ENCODE measurements at regions not wholly inside any gene's neighbourhood (a gene's known extent, or its start where the extent isn't known, plus 50 kb on each side); places are given as distances from the start of the nearest gene placed in this dataset.

DNA sequence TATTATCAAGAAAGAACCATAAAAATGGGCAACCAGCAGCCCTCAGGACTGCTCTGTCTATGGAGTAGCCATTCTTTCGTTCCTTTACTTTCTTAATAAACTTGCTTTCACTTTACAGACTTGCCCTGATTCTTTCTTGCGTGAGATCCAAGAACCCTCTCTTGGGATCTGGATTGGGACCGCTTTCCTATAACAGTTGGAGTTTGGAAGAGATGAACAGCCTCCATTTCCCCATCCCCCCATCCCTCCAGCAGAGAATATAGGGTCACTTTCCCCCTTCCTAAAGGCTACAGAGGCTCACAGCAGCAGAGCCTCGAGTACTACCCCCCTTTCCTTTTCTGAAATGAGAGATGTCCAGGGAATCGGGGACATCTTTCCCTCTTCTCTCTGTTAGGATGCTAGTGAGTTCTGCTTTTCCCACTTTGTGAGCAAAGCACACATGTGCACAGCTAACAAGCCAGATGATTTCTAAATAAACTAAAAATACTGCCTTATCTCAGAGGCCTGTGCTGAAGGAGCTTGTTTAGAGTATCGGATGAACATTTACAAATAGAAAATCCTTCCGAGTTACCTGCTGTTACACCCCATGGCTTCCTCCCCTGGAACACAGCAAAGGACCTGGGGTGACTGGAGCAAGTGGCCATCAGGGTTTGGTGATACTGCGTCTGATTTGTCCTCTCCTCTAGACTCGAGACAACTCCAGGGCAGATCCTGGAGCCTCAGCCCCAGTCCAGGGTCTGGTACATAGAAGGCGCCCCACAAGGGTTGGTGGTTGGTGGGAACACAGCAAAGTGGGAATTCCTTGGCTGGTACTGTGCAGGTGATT is 144.2 kb downstream of the SLC38A6 start:
- no peaks in the 10 kb centered on the region for H3K36me3 ChIP-seq (ENCODE audit: control insufficient read depth, insufficient read depth, low read length)
- no peaks in the 10 kb centered on the region for H3K27me3 ChIP-seq (ENCODE audit: control insufficient read depth, insufficient read depth, low read length)
- peak; percentile 92 for DNase-seq
- H3K9me3 ChIP-seq (replicated peaks; ENCODE audit: control insufficient read depth, low read depth, low read length): peaks cover 3% of the 10 kb centered on the region
- H3K4me3 ChIP-seq (ENCODE audit: low read length): no peak overlapping the region
- peaks cover 56% of the 10 kb centered on the region for H3K4me1 ChIP-seq (ENCODE audit: control insufficient read depth, insufficient read depth, low read length)
- 80% methylated on average over 2 of the region's 10 CpGs for WGBS (ENCODE audit: insufficient coverage)
- peak overlapping the region; percentile 90 for H3K27ac ChIP-seq (ENCODE audit: low read length)

GRCh38 chr14:61122862-61123261 is 141.8 kb downstream of the SLC38A6 start:
- DNase-seq: no peak
- H3K4me1 ChIP-seq (ENCODE audit: control insufficient read depth, insufficient read depth, low read length): peaks cover 37% of the 10 kb centered on the region
- peaks cover 3% of the 10 kb centered on the region for H3K9me3 ChIP-seq (replicated peaks; ENCODE audit: control insufficient read depth, low read depth, low read length)
- no peaks in the 10 kb centered on the region for H3K36me3 ChIP-seq (ENCODE audit: control insufficient read depth, insufficient read depth, low read length)
- no peaks in the 10 kb centered on the region for H3K27me3 ChIP-seq (ENCODE audit: control insufficient read depth, insufficient read depth, low read length)
- WGBS (ENCODE audit: insufficient coverage): no CpG with 5 or more reads among the region's 3 CpGs
- H3K27ac ChIP-seq (ENCODE audit: low read length): no peak overlapping the region
- H3K4me3 ChIP-seq (ENCODE audit: low read length): no peak overlapping the region

DNA sequence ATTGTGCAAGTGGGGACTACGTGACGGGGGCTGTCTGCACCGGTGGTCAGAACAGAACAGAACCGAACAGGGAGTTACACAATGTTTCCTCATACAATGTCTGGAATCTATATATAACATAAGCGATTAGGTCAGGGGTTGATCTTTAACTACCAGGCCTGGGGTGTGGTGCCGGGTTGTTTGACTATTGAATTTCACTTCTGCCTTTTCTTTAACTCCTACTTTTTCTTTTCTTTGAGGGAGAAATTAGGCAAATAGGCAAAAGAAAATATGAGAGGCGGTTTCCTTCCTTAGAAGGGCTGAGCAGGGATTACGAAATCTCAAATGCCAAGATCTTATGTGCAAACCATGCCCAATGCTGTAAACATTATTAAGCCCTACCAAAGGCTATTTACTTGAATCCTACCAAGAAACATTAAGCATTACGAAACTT is 140.3 kb downstream of the SLC38A6 start:
- Histone ChIP-seq H3K27me3 (ENCODE audit: control insufficient read depth, insufficient read depth, low read length) (no peaks in the 10 kb centered on the region), H3K4me3 (ENCODE audit: low read length) (no peak overlapping the region), H3K36me3 (ENCODE audit: control insufficient read depth, insufficient read depth, low read length) (no peaks in the 10 kb centered on the region), H3K4me1 (ENCODE audit: control insufficient read depth, insufficient read depth, low read length) (peaks cover 23% of the 10 kb centered on the region), H3K27ac (ENCODE audit: low read length) (no peak overlapping the region), H3K9me3 (replicated peaks; ENCODE audit: control insufficient read depth, low read depth, low read length) (peaks cover 3% of the 10 kb centered on the region)
- WGBS (ENCODE audit: insufficient coverage): 100% methylated on average over 1 of the region's 9 CpGs
- DNase-seq: no peak

GRCh38 chr14:61120576-61120975 is 139.5 kb downstream of the SLC38A6 start:
- H3K36me3 ChIP-seq (ENCODE audit: control insufficient read depth, insufficient read depth, low read length): no peaks in the 10 kb centered on the region
- H3K9me3 ChIP-seq (replicated peaks; ENCODE audit: control insufficient read depth, low read depth, low read length): peaks cover 3% of the 10 kb centered on the region
- 89% methylated on average over 8 of the region's 8 CpGs for WGBS (ENCODE audit: insufficient coverage)
- no peak overlapping the region for H3K4me3 ChIP-seq (ENCODE audit: low read length)
- H3K27ac ChIP-seq (ENCODE audit: low read length): no peak overlapping the region
- H3K27me3 ChIP-seq (ENCODE audit: control insufficient read depth, insufficient read depth, low read length): no peaks in the 10 kb centered on the region
- no peak for DNase-seq
- peaks cover 15% of the 10 kb centered on the region for H3K4me1 ChIP-seq (ENCODE audit: control insufficient read depth, insufficient read depth, low read length)

DNA sequence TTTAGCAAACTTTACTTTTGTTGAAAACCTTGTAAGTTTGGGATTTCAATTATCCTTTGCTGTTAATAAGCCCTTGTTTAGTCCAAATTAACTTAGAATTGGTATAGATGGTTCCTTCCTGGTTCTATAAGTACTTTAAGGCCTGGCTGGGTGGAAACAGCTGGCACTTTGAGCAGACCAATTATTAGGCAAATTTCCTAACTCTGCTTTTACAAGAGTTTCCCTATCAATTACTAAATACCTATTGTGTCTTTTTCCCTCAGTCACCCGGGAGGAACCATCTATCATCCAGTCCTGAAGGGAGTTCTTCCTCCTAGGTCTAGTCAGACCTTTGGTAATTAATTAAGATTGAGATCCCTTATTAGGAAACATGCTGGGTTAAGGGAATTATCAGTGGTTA is 138.0 kb downstream of the SLC38A6 start:
- Histone ChIP-seq H3K4me3 (ENCODE audit: low read length) (no peak overlapping the region), H3K36me3 (ENCODE audit: control insufficient read depth, insufficient read depth, low read length) (no peaks in the 10 kb centered on the region), H3K9me3 (replicated peaks; ENCODE audit: control insufficient read depth, low read depth, low read length) (peaks cover 6% of the 10 kb centered on the region), H3K27me3 (ENCODE audit: control insufficient read depth, insufficient read depth, low read length) (no peaks in the 10 kb centered on the region), H3K27ac (ENCODE audit: low read length) (no peak overlapping the region), H3K4me1 (ENCODE audit: control insufficient read depth, insufficient read depth, low read length) (peaks cover 3% of the 10 kb centered on the region)
- DNase-seq: no peak
- no CpG with 5 or more reads among the region's 1 CpG for WGBS (ENCODE audit: insufficient coverage)

GRCh38 chr14:61116369-61116768 is 135.3 kb downstream of the SLC38A6 start:
- Histone ChIP-seq H3K4me1 (ENCODE audit: control insufficient read depth, insufficient read depth, low read length) (peaks cover 25% of the 10 kb centered on the region), H3K27me3 (ENCODE audit: control insufficient read depth, insufficient read depth, low read length) (no peaks in the 10 kb centered on the region), H3K4me3 (ENCODE audit: low read length) (no peak overlapping the region), H3K36me3 (ENCODE audit: control insufficient read depth, insufficient read depth, low read length) (no peaks in the 10 kb centered on the region), H3K9me3 (replicated peaks; ENCODE audit: control insufficient read depth, low read depth, low read length) (peaks cover 6% of the 10 kb centered on the region), H3K27ac (ENCODE audit: low read length) (no peak overlapping the region)
- WGBS (ENCODE audit: insufficient coverage): 95% methylated on average over 9 of the region's 10 CpGs
- DNase-seq: no peak

DNA sequence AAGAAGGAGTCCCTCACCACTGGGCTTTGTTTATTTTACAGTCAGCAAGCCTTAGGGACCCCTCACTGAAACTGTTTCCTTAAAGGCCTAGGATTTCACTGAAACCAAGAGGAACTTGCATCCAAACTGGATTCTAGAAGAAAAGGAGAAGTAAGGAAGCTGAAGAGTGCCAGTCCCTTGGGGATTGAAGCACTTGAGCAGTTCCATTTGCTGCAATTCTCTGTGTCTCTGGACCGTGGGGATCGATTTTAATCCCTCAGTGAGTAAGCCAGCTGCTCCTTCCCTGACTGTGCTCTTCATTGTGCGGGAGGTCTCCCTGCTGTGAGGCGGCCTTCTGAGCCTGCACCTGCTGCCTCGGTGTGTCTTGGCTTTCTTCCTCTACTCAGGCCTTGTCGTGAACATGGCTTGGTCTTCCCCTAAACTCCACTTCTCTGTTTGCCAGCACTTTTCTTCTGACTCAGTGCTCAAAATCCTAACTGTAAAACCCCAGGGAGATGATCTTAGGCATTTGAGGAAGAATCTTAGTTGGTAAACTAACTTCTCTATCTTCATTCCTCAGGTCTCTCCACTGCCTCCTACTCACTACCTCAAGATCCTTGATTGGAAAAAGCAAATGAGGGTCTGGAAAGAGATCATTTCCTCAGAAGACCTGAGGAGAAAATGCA is 132.6 kb downstream of the SLC38A6 start:
- no peak overlapping the region for H3K4me3 ChIP-seq (ENCODE audit: low read length)
- H3K4me1 ChIP-seq (ENCODE audit: control insufficient read depth, insufficient read depth, low read length): peaks cover 51% of the 10 kb centered on the region
- peak; percentile 51 for DNase-seq
- WGBS (ENCODE audit: insufficient coverage): 71% methylated on average over 5 of the region's 6 CpGs
- H3K36me3 ChIP-seq (ENCODE audit: control insufficient read depth, insufficient read depth, low read length): no peaks in the 10 kb centered on the region
- peaks cover 3% of the 10 kb centered on the region for H3K9me3 ChIP-seq (replicated peaks; ENCODE audit: control insufficient read depth, low read depth, low read length)
- no peaks in the 10 kb centered on the region for H3K27me3 ChIP-seq (ENCODE audit: control insufficient read depth, insufficient read depth, low read length)
- H3K27ac ChIP-seq (ENCODE audit: low read length): peak overlapping the region; percentile 52

DNA sequence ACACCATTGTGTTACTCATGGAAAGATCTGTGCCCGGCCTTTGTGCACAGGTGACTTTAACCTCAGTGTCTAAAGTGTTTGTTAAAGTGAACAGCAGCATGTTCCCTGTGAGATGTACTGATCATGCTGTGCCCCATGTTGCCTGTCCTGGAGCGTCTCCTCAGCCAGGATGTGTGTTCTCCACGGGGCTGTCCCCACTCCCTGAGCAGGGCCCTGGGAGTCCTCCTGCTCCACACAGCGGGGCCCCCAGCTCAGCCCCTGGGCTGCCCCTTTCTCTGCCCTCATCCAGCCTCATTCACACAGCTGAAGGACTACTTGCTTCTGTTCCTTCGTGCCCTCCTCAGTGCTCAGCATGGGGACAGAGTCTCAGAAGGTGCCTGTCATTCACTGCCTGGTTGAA is 131.5 kb downstream of the SLC38A6 start:
- peaks cover 63% of the 10 kb centered on the region for H3K4me1 ChIP-seq (ENCODE audit: control insufficient read depth, insufficient read depth, low read length)
- no peak overlapping the region for H3K27ac ChIP-seq (ENCODE audit: low read length)
- H3K4me3 ChIP-seq (ENCODE audit: low read length): no peak overlapping the region
- WGBS (ENCODE audit: insufficient coverage): 86% methylated on average over 5 of the region's 5 CpGs
- peaks cover 3% of the 10 kb centered on the region for H3K9me3 ChIP-seq (replicated peaks; ENCODE audit: control insufficient read depth, low read depth, low read length)
- no peaks in the 10 kb centered on the region for H3K27me3 ChIP-seq (ENCODE audit: control insufficient read depth, insufficient read depth, low read length)
- H3K36me3 ChIP-seq (ENCODE audit: control insufficient read depth, insufficient read depth, low read length): no peaks in the 10 kb centered on the region
- no peak for DNase-seq

- Histone ChIP-seq H3K4me3 (ENCODE audit: low read length) (no peak overlapping the region), H3K36me3 (ENCODE audit: control insufficient read depth, insufficient read depth, low read length) (no peaks in the 10 kb centered on the region), H3K27ac (ENCODE audit: low read length) (peak overlapping the region; percentile 78), H3K9me3 (replicated peaks; ENCODE audit: control insufficient read depth, low read depth, low read length) (peaks cover 3% of the 10 kb centered on the region), H3K27me3 (ENCODE audit: control insufficient read depth, insufficient read depth, low read length) (no peaks in the 10 kb centered on the region), H3K4me1 (ENCODE audit: control insufficient read depth, insufficient read depth, low read length) (peaks cover 71% of the 10 kb centered on the region)
- DNase-seq: no peak
- WGBS (ENCODE audit: insufficient coverage): 67% methylated on average over 4 of the region's 5 CpGs
Measured at GRCh38 chr14:61111731-61112130, 130.7 kb downstream of the SLC38A6 start.

DNA sequence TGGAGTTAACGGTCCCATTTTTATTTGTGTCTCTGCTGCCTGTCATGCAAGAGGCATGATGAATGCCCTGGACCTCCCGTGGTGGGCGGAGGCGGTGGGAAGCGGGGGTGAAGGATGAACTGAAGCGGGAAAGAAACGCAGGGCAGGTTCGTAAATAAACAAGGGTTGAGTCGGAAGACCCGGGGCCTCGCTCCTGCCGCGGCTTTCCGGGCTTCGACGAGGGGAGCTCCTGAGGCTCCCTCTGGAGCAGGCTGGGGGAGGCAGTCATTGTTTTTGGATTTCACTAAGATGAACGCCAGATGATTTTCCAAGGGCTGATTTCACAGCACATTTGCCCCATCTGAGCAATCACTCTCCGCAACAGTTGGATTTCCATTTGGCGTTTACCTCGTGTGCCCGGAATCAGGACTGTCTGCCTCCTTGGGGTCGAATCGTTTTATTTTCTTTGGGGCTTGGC is 130.2 kb downstream of the SLC38A6 start:
- H3K27me3 ChIP-seq (ENCODE audit: control insufficient read depth, insufficient read depth, low read length): no peaks in the 10 kb centered on the region
- H3K9me3 ChIP-seq (replicated peaks; ENCODE audit: control insufficient read depth, low read depth, low read length): peaks cover 3% of the 10 kb centered on the region
- peaks cover 76% of the 10 kb centered on the region for H3K4me1 ChIP-seq (ENCODE audit: control insufficient read depth, insufficient read depth, low read length)
- WGBS (ENCODE audit: insufficient coverage): 27% methylated on average over 17 of the region's 23 CpGs
- no peak overlapping the region for H3K4me3 ChIP-seq (ENCODE audit: low read length)
- H3K36me3 ChIP-seq (ENCODE audit: control insufficient read depth, insufficient read depth, low read length): no peaks in the 10 kb centered on the region
- peak; percentile 81 for DNase-seq
- peak overlapping the region; percentile 78 for H3K27ac ChIP-seq (ENCODE audit: low read length)

Measured in muscle of leg (tissue), 3 donors.